Superior temporal gyrus (tissue), 1 donor: ENCODE measurements at regions not wholly inside any gene's neighbourhood (a gene's known extent, or its start where the extent isn't known, plus 50 kb on each side); places are given as distances from the start of the nearest gene placed in this dataset.

Experiments
- DNase-seq: peaks from one replicate; pipeline ENCODE4 v3.0.0-alpha.2; 2016; ENCODE audit errors: extremely low spot score

- no peak for DNase-seq
Measured at GRCh38 chr4:151894246-151894645, 133.4 kb upstream of the GATB start.

- DNase-seq = no peak
Measured at GRCh38 chr4:151888367-151888866, 127.6 kb upstream of the GATB start.

GRCh38 chr4:151887816-151888180 lies 127.0 kb upstream of the GATB start:
- no peak for DNase-seq

GRCh38 chr4:151887031-151887815 lies 126.4 kb upstream of the GATB start:
- peak; percentile 51 for DNase-seq

GRCh38 chr4:151885123-151885522 lies 124.3 kb upstream of the GATB start:
- DNase-seq = no peak

- no peak for DNase-seq
Measured at GRCh38 chr4:151883747-151884146, 122.9 kb upstream of the GATB start.

GRCh38 chr4:151882072-151882803 lies 121.4 kb upstream of the GATB start:
- DNase-seq = no peak

- no peak for DNase-seq
Measured at GRCh38 chr4:151879705-151880445, 119.1 kb upstream of the GATB start.

- DNase-seq = no peak
Measured at GRCh38 chr4:151876381-151876988, 115.7 kb upstream of the GATB start.

- no peak for DNase-seq
Measured at GRCh38 chr4:151874328-151874727, 113.5 kb upstream of the GATB start.

GRCh38 chr4:151866592-151866918 lies 105.7 kb upstream of the GATB start:
- DNase-seq = no peak

- DNase-seq = peak; percentile 63
Measured at GRCh38 chr4:151865744-151866591, 105.2 kb upstream of the GATB start.

- peak; percentile 80 for DNase-seq
Measured at GRCh38 chr4:151865312-151865711, 104.5 kb upstream of the GATB start.

GRCh38 chr4:151864068-151864467 lies 103.3 kb upstream of the GATB start:
- no peak for DNase-seq

- no peak for DNase-seq
Measured at GRCh38 chr4:151862766-151863165, 102.0 kb upstream of the GATB start.

- peak; percentile 65 for DNase-seq
Measured at GRCh38 chr4:151860561-151861093, 99.8 kb upstream of the GATB start.

GRCh38 chr4:151859641-151860040 lies 98.8 kb upstream of the GATB start:
- no peak for DNase-seq

- no peak for DNase-seq
Measured at GRCh38 chr4:151858356-151858755, 97.5 kb upstream of the GATB start.

- DNase-seq = no peak
Measured at GRCh38 chr4:151857368-151857767, 96.6 kb upstream of the GATB start.

GRCh38 chr4:151855747-151856146 lies 94.9 kb upstream of the GATB start:
- DNase-seq = no peak

GRCh38 chr4:151854731-151855130 lies 93.9 kb upstream of the GATB start:
- no peak for DNase-seq
